RWPE2 (cell line): ENCODE measurements at regions not wholly inside any gene's neighbourhood (a gene's known extent, or its start where the extent isn't known, plus 50 kb on each side); places are given as distances from the start of the nearest gene placed in this dataset.

Experiments used
- ATAC-seq: fragments of 200-7000 bp; cut with Tn5 transposase; 3 replicates; pipeline ENCODE4 v1.9.1; 2021; ENCODE audit warnings: low read depth
- DNase-seq: peaks from one replicate; pipeline ENCODE4 v3.0.0-alpha.2; 2020; ENCODE audit warnings: low spot score
- H3K27ac ChIP-seq: fragments of 450-650 bp; 2 replicates; pipeline ENCODE4 v1.5.1; 2017; ENCODE audit warnings: mild to moderate bottlenecking; ENCODE audit not compliant: poor library complexity, severe bottlenecking
- H3K27me3 ChIP-seq: fragments of 250-450 bp; sonication (Bioruptor Pico); 2 replicates; pipeline ENCODE4 v1.5.1; 2021; ENCODE audit warnings: mild to moderate bottlenecking, moderate library complexity; ENCODE audit not compliant: insufficient read depth, poor library complexity, severe bottlenecking
- H3K36me3 ChIP-seq: fragments of 250-450 bp; sonication (Bioruptor Pico); 2 replicates; pipeline ENCODE4 v1.5.1; 2020; ENCODE audit warnings: low read depth, mild to moderate bottlenecking, moderate library complexity
- H3K4me1 ChIP-seq: fragments of 250-450 bp; sonication (Bioruptor Pico); 2 replicates; pipeline ENCODE4 v1.5.1; 2021; ENCODE audit warnings: mild to moderate bottlenecking, moderate library complexity; ENCODE audit not compliant: insufficient read depth, poor library complexity, severe bottlenecking
- H3K4me3 ChIP-seq: fragments of 250-450 bp; sonication (Bioruptor Pico); 2 replicates; pipeline ENCODE4 v1.5.1; 2021; ENCODE audit warnings: mild to moderate bottlenecking, moderate library complexity; ENCODE audit not compliant: severe bottlenecking
- H3K9me3 ChIP-seq: fragments of 250-450 bp; sonication (Bioruptor Pico); 2 replicates; pipeline ENCODE4 v1.5.1; 2021; ENCODE audit warnings: mild to moderate bottlenecking, moderate library complexity; ENCODE audit not compliant: severe bottlenecking
- CTCF ChIP-seq: fragments of 450-650 bp; IDR thresholded peaks from one replicate; pipeline ENCODE4 v1.5.1; 2017; ENCODE audit warnings: mild to moderate bottlenecking, moderate library complexity; ENCODE audit not compliant: poor library complexity, severe bottlenecking

GRCh38 chr14:86481104-86481503 lies 951.2 kb downstream of the FLRT2 start:
- H3K27me3 ChIP-seq = no peaks in the 10 kb centered on the region
- DNase-seq (no peak), ATAC-seq (peak; percentile 62; the same call in 1 of the 3 replicates)
- H3K4me3 ChIP-seq = no peak overlapping the region
- H3K9me3 ChIP-seq = no peaks in the 10 kb centered on the region
- no peak overlapping the region for H3K27ac ChIP-seq
- H3K4me1 ChIP-seq = no peaks in the 10 kb centered on the region
- no peaks in the 10 kb centered on the region for H3K36me3 ChIP-seq
- TF ChIP-seq CTCF = no peak

GRCh38 chr14:86464341-86464740 lies 934.4 kb downstream of the FLRT2 start:
- no peak for ATAC-seq
- no peaks in the 10 kb centered on the region for H3K27me3 ChIP-seq
- no peak overlapping the region for H3K4me3 ChIP-seq
- H3K9me3 ChIP-seq = no peaks in the 10 kb centered on the region
- DNase-seq = no peak
- H3K4me1 ChIP-seq = no peaks in the 10 kb centered on the region
- no peak for TF ChIP-seq CTCF
- H3K36me3 ChIP-seq = no peaks in the 10 kb centered on the region
- no peak overlapping the region for H3K27ac ChIP-seq

GRCh38 chr14:86462193-86462753 lies 932.3 kb downstream of the FLRT2 start:
- Histone ChIP-seq H3K9me3 (no peaks in the 10 kb centered on the region), H3K36me3 (no peaks in the 10 kb centered on the region), H3K27me3 (no peaks in the 10 kb centered on the region), H3K4me1 (no peaks in the 10 kb centered on the region), H3K4me3 (no peak overlapping the region), H3K27ac (no peak overlapping the region)
- TF ChIP-seq CTCF = peak; percentile 69
- no peak for DNase-seq
- ATAC-seq = peak; percentile 55; the same call in 1 of the 3 replicates

- H3K4me1 ChIP-seq = no peaks in the 10 kb centered on the region
- peaks cover 5% of the 10 kb centered on the region for H3K27me3 ChIP-seq
- H3K36me3 ChIP-seq = no peaks in the 10 kb centered on the region
- TF ChIP-seq CTCF = no peak
- no peaks in the 10 kb centered on the region for H3K9me3 ChIP-seq
- no peak overlapping the region for H3K4me3 ChIP-seq
- DNase-seq (no peak), ATAC-seq (no peak)
- H3K27ac ChIP-seq = no peak overlapping the region
Measured at GRCh38 chr14:86457481-86458135, 927.7 kb downstream of the FLRT2 start.

GRCh38 chr14:86450085-86450484 lies 920.1 kb downstream of the FLRT2 start:
- Histone ChIP-seq H3K4me3 (no peak overlapping the region), H3K9me3 (no peaks in the 10 kb centered on the region)
- DNase-seq = no peak

More at GRCh38 chr14:86450085-86450484, 920.1 kb downstream of the FLRT2 start:
- no peak for ATAC-seq
- peaks cover 3% of the 10 kb centered on the region for H3K4me1 ChIP-seq
- H3K27ac ChIP-seq = no peak overlapping the region
- TF ChIP-seq CTCF = no peak
- H3K36me3 ChIP-seq = no peaks in the 10 kb centered on the region
- H3K27me3 ChIP-seq = peaks cover 5% of the 10 kb centered on the region
